ENCODE measurements at regions not wholly inside any gene's neighbourhood (a gene's known extent, or its start where the extent isn't known, plus 50 kb on each side); places are given as distances from the start of the nearest gene placed in this dataset.
"Not testable (repeated sequence)": the region's sequence is repeated elsewhere in the genome, so short reads cannot be mapped to it uniquely, and the experiment has no call there.

DNA sequence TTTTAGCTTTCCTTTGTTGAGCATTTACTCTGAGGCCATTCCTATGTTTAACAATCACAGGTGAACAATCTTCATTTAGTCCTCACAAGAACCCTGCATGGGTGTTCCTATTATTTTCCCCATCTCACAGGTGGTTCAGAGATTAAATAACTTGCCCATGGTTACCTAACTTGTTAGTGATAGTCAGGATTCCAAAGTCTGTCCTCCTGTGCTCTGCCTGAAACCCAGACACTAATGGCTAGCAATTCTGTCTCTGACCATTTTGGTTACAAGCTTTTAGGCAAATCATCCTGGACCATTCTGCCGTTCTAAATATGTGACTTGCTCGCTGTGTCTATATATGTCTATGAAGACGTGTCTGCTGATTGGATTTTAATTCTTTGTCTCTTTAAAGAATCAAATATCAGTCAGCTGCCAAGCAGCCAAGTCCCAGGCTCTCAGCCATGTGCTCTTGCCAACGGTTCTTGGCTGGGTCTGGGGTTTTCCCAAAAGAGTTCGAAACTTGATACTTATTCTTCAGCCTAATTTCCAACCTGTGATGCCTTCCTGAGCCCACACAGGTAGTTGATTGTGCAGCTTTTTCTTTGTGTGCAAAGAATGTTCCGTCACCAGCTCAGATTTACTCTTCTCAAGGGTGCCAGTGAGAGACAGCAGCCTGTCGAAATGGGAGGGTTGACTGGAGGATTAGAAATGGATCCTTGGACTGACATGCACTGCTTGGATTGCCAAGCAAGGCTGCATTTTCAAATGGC, 121.7 kb downstream of the NREP start:
- no peak for DNase-seq (ENCODE audit: low read depth in 2 of 2)

DNA sequence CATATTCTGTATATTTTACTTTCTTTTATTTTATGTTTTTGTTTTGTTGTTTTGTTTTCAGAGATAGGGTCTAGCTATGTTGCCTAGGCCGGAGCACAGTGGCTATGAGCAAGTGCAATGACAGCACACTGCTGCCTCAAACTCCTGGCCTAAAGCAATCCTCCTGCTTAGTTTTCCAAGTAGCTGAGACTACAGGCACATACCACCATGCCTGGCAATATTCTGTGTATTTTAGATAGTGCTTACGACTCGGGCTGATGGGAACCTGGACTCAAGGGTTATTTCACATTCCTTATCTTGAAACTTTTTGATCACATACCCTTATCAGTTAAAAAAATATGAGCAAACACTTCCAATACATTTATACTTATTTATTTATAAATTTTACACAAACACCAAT, 119.0 kb upstream of the STARD4 start:
- no peak for DNase-seq (ENCODE audit: low read depth in 2 of 2)

GRCh38 chr5:111628901-111629300, 116.6 kb upstream of the STARD4 start:
- DNase-seq (ENCODE audit: low read depth in 2 of 2): no peak

DNA sequence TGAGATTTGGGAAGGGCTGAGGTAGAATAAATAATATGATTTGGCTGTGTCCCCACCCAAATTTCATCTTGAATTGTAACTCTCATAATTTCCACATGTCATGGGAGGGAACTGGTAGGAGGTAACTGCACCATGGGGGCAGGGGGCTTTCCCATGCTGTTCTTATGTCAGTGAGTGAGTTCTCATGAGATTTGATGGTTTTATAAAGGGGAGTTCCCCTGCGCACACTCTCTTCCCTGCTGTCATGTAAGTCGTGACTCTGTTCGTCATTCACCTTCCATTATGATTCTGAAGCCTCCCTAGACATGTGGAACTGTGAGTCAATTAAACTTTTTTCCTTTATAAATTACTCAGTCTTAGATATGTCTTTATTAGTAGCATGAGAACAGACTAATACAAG, 115.5 kb upstream of the STARD4 start:
- DNase-seq (ENCODE audit: low read depth in 2 of 2): peak in 1 of 2 donors; percentile 7

DNA sequence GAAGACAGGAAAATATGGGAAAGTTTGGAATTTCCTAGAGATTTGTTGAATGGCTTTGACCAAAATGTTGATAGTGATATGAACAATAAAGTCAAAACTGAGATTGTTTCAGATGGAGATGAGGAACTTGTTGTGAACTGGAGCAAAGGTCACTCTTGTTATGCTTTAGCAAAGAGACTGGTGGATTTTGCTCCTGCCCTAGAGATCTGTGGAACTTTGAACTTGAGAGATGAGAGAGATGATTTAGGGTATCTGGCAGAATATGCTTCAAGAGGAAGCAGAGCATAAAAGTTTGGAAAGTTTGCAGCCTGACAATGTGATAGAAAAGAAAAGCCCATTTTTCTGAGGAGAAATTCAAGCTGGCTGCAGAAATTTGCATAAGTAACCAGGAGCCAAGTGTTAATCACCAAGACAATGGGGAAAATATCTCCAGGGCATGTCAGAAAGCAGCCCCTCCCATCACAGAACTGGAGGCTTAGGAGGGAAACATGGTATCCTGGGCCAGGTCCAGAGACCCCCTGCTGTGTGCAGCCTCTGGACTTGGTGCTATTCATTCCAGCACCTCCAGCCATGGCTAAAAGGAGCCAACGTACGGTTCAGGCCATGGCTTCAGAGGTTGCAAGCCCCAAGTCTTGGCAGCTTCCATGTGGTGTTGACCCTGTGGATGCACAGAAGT, 114.3 kb upstream of the STARD4 start:
- DNase-seq (ENCODE audit: low read depth in 2 of 2): no peak

GRCh38 chr5:111618623-111619271, 106.4 kb upstream of the STARD4 start:
- DNase-seq (ENCODE audit: low read depth in 2 of 2): no peak

DNA sequence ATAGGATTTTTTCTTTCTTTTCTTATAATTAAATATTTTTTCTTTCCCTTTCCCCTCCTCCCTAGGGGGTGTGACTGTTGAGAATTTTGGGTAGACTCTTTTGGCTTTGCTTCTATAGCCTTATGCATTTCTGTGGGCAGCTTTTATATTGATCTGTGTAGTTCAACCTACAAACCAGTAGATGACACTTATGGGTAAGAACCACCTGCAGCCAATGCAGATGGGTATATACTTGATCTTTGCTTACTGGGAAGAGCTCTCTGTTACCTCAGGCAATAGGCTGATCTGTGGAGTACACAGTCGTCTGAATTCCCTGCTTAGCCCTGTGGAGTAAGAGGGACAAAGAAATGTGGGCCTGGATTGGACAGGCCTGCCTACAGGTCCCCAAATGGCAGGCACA, 102.7 kb upstream of the STARD4 start:
- DNase-seq (ENCODE audit: low read depth in 2 of 2): no peak

- not testable (repeated sequence) for DNase-seq (ENCODE audit: low read depth in 2 of 2)
Observed at GRCh38 chr5:111612013-111612630, 99.8 kb upstream of the STARD4 start.

GRCh38 chr5:111606194-111606593, 93.9 kb upstream of the STARD4 start:
- no peak for DNase-seq (ENCODE audit: low read depth in 2 of 2)

GRCh38 chr5:111603446-111603827, 91.1 kb upstream of the STARD4 start:
- no peak for DNase-seq (ENCODE audit: low read depth in 2 of 2)

DNA sequence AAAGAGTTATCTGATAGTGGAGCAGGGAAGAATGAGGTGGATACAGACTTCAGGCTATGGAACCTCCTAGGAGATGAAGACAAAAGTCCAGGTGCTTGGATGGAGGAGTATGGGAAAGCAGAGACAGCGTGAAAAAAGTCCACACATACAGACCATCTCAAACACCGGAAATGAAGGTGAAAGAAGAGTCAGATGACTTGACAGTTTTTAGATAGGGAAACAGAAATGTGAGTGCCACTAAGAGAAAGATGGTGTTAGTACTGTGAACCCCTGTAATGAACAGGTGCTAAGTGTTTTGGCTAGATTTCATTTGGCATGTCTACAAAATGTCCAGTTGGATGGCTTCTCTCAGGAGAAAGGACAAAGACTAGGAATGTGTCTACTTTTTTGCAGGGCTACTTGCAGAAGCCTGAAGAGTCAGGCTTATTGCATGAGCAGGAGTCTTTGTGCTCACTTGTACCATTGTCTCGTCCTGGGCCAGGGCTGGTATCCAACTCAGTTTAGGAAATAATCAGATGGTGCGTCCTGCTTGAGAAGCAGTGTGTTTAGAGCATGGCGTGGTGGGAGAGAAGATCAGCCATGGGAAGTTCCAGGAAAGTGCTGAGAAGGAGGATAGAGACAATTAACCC, 90.6 kb upstream of the STARD4 start:
- DNase-seq (ENCODE audit: low read depth in 2 of 2): no peak

GRCh38 chr5:111598996-111599395, 86.7 kb upstream of the STARD4 start:
- no peak for DNase-seq (ENCODE audit: low read depth in 2 of 2)

- DNase-seq (ENCODE audit: low read depth in 2 of 2): no peak
Observed at GRCh38 chr5:111597491-111597890, 85.2 kb upstream of the STARD4 start.

- no peak for DNase-seq (ENCODE audit: low read depth in 2 of 2)
Observed at GRCh38 chr5:111596705-111597104, 84.4 kb upstream of the STARD4 start.

DNA sequence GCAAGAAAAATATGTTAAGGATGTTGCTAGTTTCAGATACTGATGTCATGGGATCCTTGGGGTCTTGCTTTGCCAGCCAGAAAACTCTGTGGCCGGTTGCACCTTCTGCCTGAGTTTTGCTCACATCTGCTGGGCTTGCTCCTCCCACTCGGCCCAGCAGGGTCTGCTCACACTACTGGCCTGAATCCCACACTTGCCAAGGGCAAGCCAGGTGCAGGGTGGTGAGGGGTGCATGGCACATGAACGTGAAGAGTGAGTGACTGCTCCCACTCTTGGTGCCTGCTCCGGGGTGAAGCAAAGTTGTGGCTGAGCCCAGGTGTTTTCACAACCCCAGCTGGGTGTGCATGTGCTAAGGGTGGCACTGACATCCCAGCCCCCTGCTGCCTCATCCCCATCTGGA, 83.1 kb upstream of the STARD4 start:
- no peak for DNase-seq (ENCODE audit: low read depth in 2 of 2)

GRCh38 chr5:111589316-111589715, 77.0 kb upstream of the STARD4 start:
- no peak for DNase-seq (ENCODE audit: low read depth in 2 of 2)

DNA sequence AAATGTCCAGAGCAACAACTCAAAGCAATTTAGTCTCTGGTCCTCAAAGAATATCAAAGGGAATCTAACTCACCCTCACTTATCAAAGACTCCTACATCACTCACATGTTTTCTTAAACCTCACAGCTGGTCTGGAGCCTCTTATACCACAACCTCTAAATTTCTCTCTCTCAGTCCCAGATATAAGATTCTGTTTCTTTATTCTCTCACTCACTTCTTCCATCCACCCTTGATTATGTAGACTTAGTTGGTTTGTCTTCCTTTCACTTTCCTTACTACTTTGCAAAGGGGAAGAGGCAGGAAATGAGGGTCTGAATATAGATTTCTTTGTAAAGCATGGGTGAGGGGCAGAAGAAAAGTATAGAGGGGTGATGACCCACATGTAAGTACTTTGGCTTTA, 75.4 kb upstream of the STARD4 start:
- DNase-seq (ENCODE audit: low read depth in 2 of 2): no peak

GRCh38 chr5:111585946-111586345, 73.6 kb upstream of the STARD4 start:
- no peak for DNase-seq (ENCODE audit: low read depth in 2 of 2)

GRCh38 chr5:111585291-111585690, 73.0 kb upstream of the STARD4 start:
- DNase-seq (ENCODE audit: low read depth in 2 of 2): no peak

- DNase-seq (ENCODE audit: low read depth in 2 of 2): no peak
Observed at GRCh38 chr5:111584651-111585050, 72.3 kb upstream of the STARD4 start.

DNA sequence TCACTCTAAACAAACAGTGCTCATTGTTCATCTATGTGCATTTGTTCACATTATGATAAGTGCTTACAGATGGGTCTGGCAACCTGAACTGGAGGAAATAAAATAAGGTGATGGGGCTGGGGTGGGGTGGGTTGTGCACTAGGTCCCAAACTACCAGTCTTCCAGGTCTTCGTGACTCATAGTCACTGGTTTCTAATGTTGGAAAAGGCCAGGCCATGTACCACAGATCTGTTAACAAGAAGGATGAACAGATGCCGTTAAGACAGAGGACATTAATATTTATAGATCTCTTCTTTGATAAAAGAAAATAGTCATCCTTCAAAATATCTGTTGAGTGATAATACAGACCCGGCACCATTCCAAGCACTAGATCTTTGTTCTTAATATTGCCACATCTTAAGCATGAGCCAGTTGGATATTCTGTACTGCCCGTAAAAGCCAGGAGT, 71.4 kb upstream of the STARD4 start:
- DNase-seq (ENCODE audit: low read depth in 2 of 2): no peak

- DNase-seq (ENCODE audit: low read depth in 2 of 2): no peak
Observed at GRCh38 chr5:111582993-111583601, 70.8 kb upstream of the STARD4 start.

Data from stimulated activated CD4-positive, alpha-beta T cell treated with anti-CD3 and anti-CD28 coated beads, Interleukin-1b, Interleukin-23, amount 100 ng/mL, for 4 hours (primary cell).